HCT116 (cell line): ENCODE measurements at regions not wholly inside any gene's neighbourhood (a gene's known extent, or its start where the extent isn't known, plus 50 kb on each side); places are given as distances from the start of the nearest gene placed in this dataset.

ENCODE experiments used
- ATAC-seq: fragments of 200-7000 bp; cut with Tn5 transposase; 2 replicates; pipeline ENCODE4 v1.9.1; 2020; ENCODE audit warnings: mild to moderate bottlenecking, moderate library complexity
- BruUV-seq: library from RNA; stranded (reverse); fragments of 400-500 nt; replicated peaks from 2 replicates; lab custom pipeline; 2021; lab: Mats Ljungman, UMichigan
- CTCF ChIA-PET: fragments of 300-600 bp; sonication (Branson Sonifier 250); formaldehyde crosslinking; loops from one replicate; lab custom pipeline; 2021; ENCODE audit warnings: antibody characterized with exemption; lab: Charles Lee
- POLR2A ChIA-PET: fragments of 300-600, 350-600 bp; sonication (Branson Sonifier 250); formaldehyde crosslinking; loops from one replicate; lab custom pipeline; 2021; ENCODE audit warnings: antibody characterized with exemption; lab: Charles Lee
- RAD21 ChIA-PET, 2 experiments: fragments of 300-600 bp; sonication (Branson Sonifier 250); formaldehyde crosslinking; loops; one replicate each; lab custom pipeline; 2023; ENCODE audit warnings: low total read pairs in 2 of 2; ENCODE audit not compliant: uncharacterized antibody in 2 of 2, unreplicated experiment in 2 of 2, low non-redundant PET in 1 of 2; lab: Charles Lee
- DNase-seq: peaks from one replicate; pipeline ENCODE4 v3.0.0-alpha.2; 2010; ENCODE audit warnings: low read depth, low spot score
- H2AFZ ChIP-seq: fragments of 200-600 bp; shearing (Covaris generic), sonication (generic); 2 replicates; pipeline ENCODE4 v1.6.1; 2017; ENCODE audit warnings: low read depth, mixed run types, mixed read lengths, antibody characterized with exemption, low read length; ENCODE audit not compliant: poor library complexity, severe bottlenecking
- H3K27ac ChIP-seq: 2 replicates; pipeline ENCODE4 v1.5.1; 2012; ENCODE audit warnings: low read depth, low read length
- H3K27me3 ChIP-seq: fragments of 200-600 bp; sonication (generic); 2 replicates; pipeline ENCODE4 v1.6.1; 2016; ENCODE audit warnings: mixed run types, low read length, mixed read lengths; ENCODE audit not compliant: insufficient read depth
- H3K36me3 ChIP-seq, 2 experiments: fragments of 200-500 bp in 1 of 2; fragments of 200-600 bp in 1 of 2; sonication (Bioruptor generic) in 1 of 2; sonication (generic) in 1 of 2; 2 replicates each; pipeline versions ENCODE4 v1.5.1 to v1.6.1; 2014 to 2016; ENCODE audit warnings: low read length in 2 of 2, inconsistent platforms in 1 of 2, mixed read lengths in 1 of 2, mixed run types in 1 of 2; ENCODE audit not compliant: insufficient read depth in 2 of 2, control insufficient read depth in 1 of 2
- H3K4me1 ChIP-seq, 2 experiments: fragments of 200-600 bp in 1 of 2; sonication (generic) in 1 of 2; 2 replicates each; pipeline versions ENCODE4 v1.5.1 to v1.6.1; 2012 to 2017; ENCODE audit warnings: low read length in 2 of 2, inconsistent platforms in 1 of 2, mild to moderate bottlenecking in 1 of 2, mixed read lengths in 1 of 2, mixed run types in 1 of 2, moderate library complexity in 1 of 2; ENCODE audit not compliant: insufficient read depth in 2 of 2, control insufficient read depth in 1 of 2
- H3K4me2 ChIP-seq: fragments of 200-600 bp; sonication (generic); 2 replicates; pipeline ENCODE4 v1.6.1; 2017; ENCODE audit warnings: mixed run types, low read length, mixed read lengths
- H3K4me3 ChIP-seq, 2 experiments: fragments of 200-600 bp in 1 of 2; sonication (generic) in 1 of 2; replicated peaks in 1 of 2; 2 replicates each; pipeline ENCODE4 v1.5.1; 2011 to 2016; ENCODE audit warnings: low read length in 2 of 2, control low read depth in 1 of 2, low read depth in 1 of 2, mild to moderate bottlenecking in 1 of 2, mixed read lengths in 1 of 2, mixed run types in 1 of 2
- H3K79me2 ChIP-seq: fragments of 200-600 bp; sonication (generic); 2 replicates; pipeline ENCODE4 v1.6.1; 2017; ENCODE audit warnings: mild to moderate bottlenecking, mixed run types, low read length, moderate library complexity, mixed read lengths; ENCODE audit not compliant: insufficient read depth
- H3K9ac ChIP-seq: fragments of 200-600 bp; sonication (generic); 2 replicates; pipeline ENCODE4 v1.6.1; 2016; ENCODE audit warnings: low read length, mixed read lengths
- H3K9me2 ChIP-seq: fragments of 200-600 bp; sonication (generic), shearing (Covaris generic); 2 replicates; pipeline ENCODE4 v1.6.1; 2017; ENCODE audit warnings: mixed run types, mild to moderate bottlenecking, moderate library complexity; ENCODE audit not compliant: insufficient read depth
- H3K9me3 ChIP-seq, 2 experiments: fragments of 200-500 bp in 1 of 2; fragments of 200-600 bp in 1 of 2; sonication (Bioruptor generic) in 1 of 2; sonication (generic) in 1 of 2; 2 replicates each; pipeline ENCODE4 v1.6.1; 2014 to 2017; ENCODE audit warnings: low read length in 2 of 2, mixed read lengths in 2 of 2, inconsistent platforms in 1 of 2, low read depth in 1 of 2, mild to moderate bottlenecking in 1 of 2, mixed run types in 1 of 2, moderate library complexity in 1 of 2; ENCODE audit not compliant: control insufficient read depth in 1 of 2, insufficient read depth in 1 of 2
- H4K20me1 ChIP-seq: fragments of 200-600 bp; sonication (generic), shearing (Covaris generic); 2 replicates; pipeline ENCODE4 v1.6.1; 2017; ENCODE audit warnings: mixed run types, mild to moderate bottlenecking, moderate library complexity; ENCODE audit not compliant: insufficient read depth
- ATF3 ChIP-seq: IDR thresholded peaks from 2 replicates; pipeline ENCODE4 v1.6.1; 2012
- CTCF ChIP-seq, 3 experiments: fragments of 200-600 bp in 1 of 3; sonication (generic) in 1 of 3; IDR thresholded peaks in 2 of 3; conservative IDR thresholded peaks in 1 of 3; 2 replicates each; pipeline ENCODE4 v1.5.1; 2012 to 2017; ENCODE audit warnings: low read depth in 2 of 3, low read length in 2 of 3, antibody characterized with exemption in 1 of 3, borderline replicate concordance in 1 of 3, control low read depth in 1 of 3, mild to moderate bottlenecking in 1 of 3, mixed read lengths in 1 of 3, mixed run types in 1 of 3, moderate library complexity in 1 of 3; ENCODE audit not compliant: insufficient read depth in 1 of 3
- EGR1 ChIP-seq: IDR thresholded peaks from 2 replicates; pipeline ENCODE4 v1.6.1; 2012; ENCODE audit warnings: low read depth
- ELF1 ChIP-seq: IDR thresholded peaks from 2 replicates; pipeline ENCODE4 v1.6.1; 2012; ENCODE audit warnings: low read depth, borderline replicate concordance
- EZH2phosphoT487 ChIP-seq: fragments of 200-600 bp; IDR thresholded peaks from 2 replicates; pipeline ENCODE4 v1.6.1; 2018; ENCODE audit warnings: antibody characterized with exemption, borderline replicate concordance
- MAX ChIP-seq: IDR thresholded peaks from 2 replicates; pipeline ENCODE4 v1.6.1; 2012
- POLR2A ChIP-seq: IDR thresholded peaks from 2 replicates; pipeline ENCODE4 v1.7.0; 2011; ENCODE audit warnings: borderline replicate concordance; ENCODE audit not compliant: insufficient read depth, insufficient read length; ENCODE audit errors: extremely low read depth
- POLR2AphosphoS5 ChIP-seq: IDR thresholded peaks from 2 replicates; pipeline ENCODE4 v1.6.1; 2011; ENCODE audit warnings: mild to moderate bottlenecking, low read depth, low read length, moderate library complexity
- SIN3A ChIP-seq: IDR thresholded peaks from 2 replicates; pipeline ENCODE4 v1.6.1; 2012; ENCODE audit warnings: low read depth
- SP1 ChIP-seq: IDR thresholded peaks from 2 replicates; pipeline ENCODE4 v1.6.1; 2012; ENCODE audit warnings: low read depth
- TCF7L2 ChIP-seq: IDR thresholded peaks from 2 replicates; pipeline ENCODE4 v1.7.0; 2011; ENCODE audit warnings: borderline replicate concordance, inconsistent platforms; ENCODE audit not compliant: insufficient read depth, insufficient read length; ENCODE audit errors: extremely low read depth
- YY1 ChIP-seq: IDR thresholded peaks from 2 replicates; pipeline ENCODE4 v1.6.1; 2011; ENCODE audit warnings: low read length, low read depth, moderate library complexity, mild to moderate bottlenecking; ENCODE audit not compliant: insufficient replicate concordance; ENCODE audit errors: extremely low read depth
- ZFX ChIP-seq: fragments of 450-650 bp; IDR thresholded peaks from 2 replicates; pipeline ENCODE4 v1.6.1; 2017
- ZNF274 ChIP-seq: fragments of 200-500 bp; sonication (Bioruptor generic); IDR thresholded peaks from 2 replicates; pipeline ENCODE4 v1.6.1; 2014; ENCODE audit warnings: mild to moderate bottlenecking, low read depth, low read length, inconsistent platforms
- intact Hi-C: fragments of 100-400 bp; cut with micrococcal nuclease; formaldehyde crosslinking; loops from 2 replicates; pipeline ENCODE4 v1.10.0; 2022

DNA sequence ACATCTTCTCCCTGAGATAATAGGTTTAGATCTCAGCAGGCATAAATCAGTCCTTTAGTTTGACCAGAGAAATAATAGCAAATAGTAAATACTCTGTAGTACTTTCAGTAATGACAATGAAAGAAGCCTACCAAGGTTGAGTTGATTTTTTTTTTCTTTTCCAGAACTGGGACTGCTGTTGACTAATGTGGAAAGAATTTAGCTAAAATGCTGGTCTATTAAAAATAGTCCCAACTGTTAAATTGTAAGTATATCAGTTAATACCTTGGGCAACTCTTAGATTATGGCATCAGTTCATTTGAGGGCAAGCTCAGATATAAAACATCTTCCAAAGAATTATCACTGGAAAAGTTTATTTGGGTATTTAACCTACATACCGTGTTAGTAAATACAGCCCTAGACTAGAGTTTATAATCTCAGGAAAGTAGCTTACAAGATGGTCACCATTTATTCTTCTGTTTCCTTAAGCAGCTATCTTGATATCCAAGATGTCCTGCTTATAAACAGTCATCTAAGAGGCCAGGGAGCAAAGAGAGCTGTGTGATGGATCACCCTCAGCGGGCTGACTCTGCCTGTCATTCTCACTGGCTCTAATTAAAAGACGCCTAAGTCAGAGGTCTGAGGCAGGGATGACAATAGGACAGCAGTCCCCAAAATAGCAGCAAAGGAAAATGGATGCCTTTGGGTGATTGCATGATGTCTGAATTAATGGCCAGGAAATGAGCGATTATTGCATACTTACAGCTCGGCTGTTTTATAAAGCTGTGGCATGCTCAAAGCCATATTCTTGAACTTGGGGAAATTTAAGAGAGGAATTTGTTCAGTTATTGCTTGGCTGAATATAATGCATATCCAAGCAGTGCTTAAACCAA lies 121.3 kb downstream of the MTX2 start:
- POLR2A ChIA-PET, result no interaction called here
- no peak overlapping the region for H3K4me3 ChIP-seq
- BruUV-seq, result no TSS peak

GRCh38 chr2:176391148-176391419 lies 121.8 kb downstream of the MTX2 start:
- intact Hi-C loops, result no loop called here

More for the DNA sequence above, 121.3 kb downstream of the MTX2 start:
- Histone ChIP-seq H3K9ac (no peak overlapping the region), H3K79me2 (no peaks in the 10 kb centered on the region), H3K36me3 (no peaks in the 10 kb centered on the region), H3K27me3 (no peaks in the 10 kb centered on the region), H3K4me2 (no peak overlapping the region), H3K27ac (no peak overlapping the region), H3K4me1 (no peaks in the 10 kb centered on the region; a peak in 1 of 4 replicates), H4K20me1 (no peaks in the 10 kb centered on the region), H3K9me3 (no peaks in the 10 kb centered on the region), H3K9me2 (no peaks in the 10 kb centered on the region), H2AFZ (no peak overlapping the region)
- CTCF ChIA-PET, result interaction anchor here (1.2 kb wide), 1 partner anchor 64 kb away, joined by 3 read pairs; no protein-coding TSS in a partner anchor
- ATAC-seq (no peak), DNase-seq (no peak)
- RAD21 ChIA-PET, result no interaction called here
- intact Hi-C loops, result no loop called here
- TF ChIP-seq POLR2A (no peak), ELF1 (no peak), EGR1 (no peak), SP1 (no peak)

More at GRCh38 chr2:176391148-176391419, 121.8 kb downstream of the MTX2 start:
- Histone ChIP-seq H3K9ac (no peak overlapping the region), H3K4me3 (no peak overlapping the region), H3K79me2 (no peaks in the 10 kb centered on the region), H2AFZ (no peak overlapping the region), H3K27ac (no peak overlapping the region), H3K4me2 (no peak overlapping the region), H3K4me1 (no peaks in the 10 kb centered on the region; a peak in 1 of 4 replicates), H3K27me3 (no peaks in the 10 kb centered on the region), H3K9me3 (no peaks in the 10 kb centered on the region), H3K9me2 (no peaks in the 10 kb centered on the region), H4K20me1 (no peaks in the 10 kb centered on the region), H3K36me3 (no peaks in the 10 kb centered on the region)
- ChIA-PET CTCF (interaction anchor here (1.2 kb wide), 1 partner anchor 64 kb away, joined by 3 read pairs; no protein-coding TSS in a partner anchor), RAD21 (no interaction called here), POLR2A (no interaction called here)
- DNase-seq (no peak), ATAC-seq (no peak)
- no peak for TF ChIP-seq POLR2AphosphoS5
- no peak for TF ChIP-seq SP1
- TF ChIP-seq ATF3, result no peak
- no peak for TF ChIP-seq CTCF (IDR thresholded peaks at IDR 0.05 in 2 of 3, conservative IDR thresholded peaks at IDR 0.05 in 1 of 3; ENCODE audit: borderline replicate concordance in 1 of 3, insufficient read depth in 1 of 3, low read depth in 2 of 3, low read length in 2 of 3)
- TF ChIP-seq EZH2phosphoT487, result no peak
- TF ChIP-seq YY1, result no peak
- no peak for TF ChIP-seq EGR1
- TF ChIP-seq ELF1, result no peak
- TF ChIP-seq MAX, result no peak
- TF ChIP-seq TCF7L2, result no peak
- TF ChIP-seq ZNF274, result no peak
- TF ChIP-seq POLR2A, result no peak
- TF ChIP-seq SIN3A, result no peak
- TF ChIP-seq ZFX, result no peak
- no TSS peak for BruUV-seq
